ENCODE measurements at regions not wholly inside any gene's neighbourhood (a gene's known extent, or its start where the extent isn't known, plus 50 kb on each side); places are given as distances from the start of the nearest gene placed in this dataset.
A peak's percentile ranks its signal among the peaks of the same experiment; 100 is the strongest.
"Not testable (repeated sequence)": the region's sequence is repeated elsewhere in the genome, so short reads cannot be mapped to it uniquely, and the experiment has no call there.

DNA sequence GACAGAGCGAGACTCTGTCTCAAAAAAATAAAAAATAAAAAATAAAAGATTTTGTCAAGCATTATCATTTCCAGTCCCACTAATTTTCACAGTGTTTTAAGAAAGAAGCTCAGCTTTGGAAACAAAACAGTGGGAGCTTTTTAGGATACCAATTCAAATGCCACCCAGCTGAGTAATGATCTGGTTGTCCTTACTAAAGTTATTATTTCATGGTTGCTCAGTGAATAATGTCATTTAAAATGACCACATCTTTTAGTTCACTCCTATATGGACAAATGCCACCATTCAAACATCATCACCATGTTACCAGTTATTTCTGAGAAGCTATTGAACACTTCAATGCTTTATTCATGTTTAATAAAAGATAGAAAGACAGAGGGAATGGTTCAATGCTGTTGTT is 365.0 kb downstream of the CCER1 start:
- DNase-seq = no peak

DNA sequence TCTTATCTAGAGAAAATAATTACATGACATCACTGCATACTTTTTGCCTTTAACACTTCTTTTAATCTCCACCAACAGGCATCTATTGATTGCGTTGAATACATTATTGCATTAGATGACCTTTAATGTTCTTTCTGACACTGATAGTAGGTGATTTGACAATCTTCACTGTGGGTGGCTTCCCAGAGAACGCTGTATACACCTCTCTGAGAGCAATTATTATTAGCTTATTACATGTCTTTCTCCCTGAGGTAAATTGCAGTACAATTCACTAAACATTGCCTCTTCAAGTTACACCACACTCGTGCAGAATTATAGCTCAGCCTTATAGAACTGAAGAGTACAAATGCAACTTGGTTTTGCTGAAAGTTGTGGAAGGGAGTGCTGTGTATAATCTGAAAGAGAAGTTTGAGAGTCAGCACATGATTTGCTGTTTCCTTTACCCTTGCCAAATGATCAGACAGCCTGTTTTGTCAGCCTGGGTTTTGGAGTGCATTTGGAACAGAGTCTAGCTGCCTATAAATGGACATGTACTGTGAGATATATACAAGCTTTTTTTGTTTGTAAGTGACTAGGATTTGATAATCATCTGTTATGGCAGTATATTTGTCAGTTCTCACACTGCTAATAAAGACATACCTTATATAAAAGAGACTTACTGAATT is 369.2 kb downstream of the CCER1 start:
- DNase-seq = no peak

DNA sequence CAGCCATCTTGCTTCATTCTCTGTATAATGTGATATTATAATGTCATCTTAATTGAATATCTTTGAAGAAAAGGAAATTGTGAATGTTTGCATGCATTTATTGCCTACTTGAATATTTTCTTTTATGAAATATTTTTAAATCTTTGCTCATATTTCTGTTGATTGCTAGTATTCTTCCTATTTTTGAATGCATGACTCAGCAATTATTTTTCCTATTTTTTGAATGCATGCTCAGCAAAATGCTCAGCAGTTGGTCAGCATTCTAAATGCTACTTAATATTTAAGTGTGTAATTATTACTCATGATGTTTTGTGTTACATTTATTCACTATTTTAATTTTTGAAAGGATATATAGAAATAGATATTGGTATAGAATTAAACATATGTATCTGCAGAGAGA is 378.3 kb downstream of the CCER1 start:
- DNase-seq = no peak

GRCh38 chr12:90575995-90576394 is 379.0 kb downstream of the CCER1 start:
- DNase-seq = no peak

DNA sequence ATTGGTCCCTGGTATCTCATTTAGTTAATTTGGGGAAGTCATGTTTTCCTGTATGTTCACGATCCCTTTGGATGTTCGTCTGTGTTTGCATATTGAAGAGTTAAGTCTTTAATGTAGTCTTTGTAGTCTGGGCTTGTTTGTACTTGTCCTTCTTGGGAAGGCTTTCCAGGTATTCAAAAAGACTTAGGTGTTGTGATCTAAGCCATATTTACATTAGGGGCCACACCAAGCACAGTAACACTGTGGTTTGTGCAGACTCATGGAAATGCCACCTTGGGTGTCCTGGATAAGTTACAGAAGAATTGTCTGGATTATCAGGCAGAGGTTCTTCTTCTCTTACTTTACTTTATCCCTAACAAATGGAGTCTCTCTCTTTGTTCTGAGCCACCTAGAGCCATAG is 380.3 kb downstream of the CCER1 start:
- DNase-seq = no peak

GRCh38 chr12:90572778-90573177 is 382.2 kb downstream of the CCER1 start:
- DNase-seq = no peak

- DNase-seq = no peak
These were observed 385.3 kb downstream of the CCER1 start for GRCh38 chr12:90569685-90570084.

DNA sequence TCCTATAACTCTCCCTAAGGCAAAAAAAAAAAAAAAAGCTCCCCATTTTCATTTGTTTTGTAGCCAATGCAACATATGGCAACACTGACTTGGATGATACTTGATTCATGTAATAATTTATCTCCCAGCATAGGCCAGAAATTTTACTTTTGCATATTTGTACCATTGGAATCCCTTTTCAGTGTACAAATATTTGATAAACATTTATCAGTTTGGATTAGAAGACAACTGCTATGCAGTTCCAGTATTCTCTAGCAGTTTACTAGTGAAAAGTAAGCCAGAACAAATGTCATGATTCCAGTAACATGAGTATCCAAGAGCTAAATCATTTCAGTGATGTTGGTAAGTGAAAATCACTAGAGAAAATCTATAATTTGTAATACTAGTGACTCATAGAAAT is 392.3 kb downstream of the CCER1 start:
- no peak for DNase-seq

- no peak for DNase-seq
These were observed 406.4 kb downstream of the CCER1 start for GRCh38 chr12:90548595-90548994.

GRCh38 chr12:90546511-90546910 is 408.5 kb downstream of the CCER1 start:
- DNase-seq = no peak

DNA sequence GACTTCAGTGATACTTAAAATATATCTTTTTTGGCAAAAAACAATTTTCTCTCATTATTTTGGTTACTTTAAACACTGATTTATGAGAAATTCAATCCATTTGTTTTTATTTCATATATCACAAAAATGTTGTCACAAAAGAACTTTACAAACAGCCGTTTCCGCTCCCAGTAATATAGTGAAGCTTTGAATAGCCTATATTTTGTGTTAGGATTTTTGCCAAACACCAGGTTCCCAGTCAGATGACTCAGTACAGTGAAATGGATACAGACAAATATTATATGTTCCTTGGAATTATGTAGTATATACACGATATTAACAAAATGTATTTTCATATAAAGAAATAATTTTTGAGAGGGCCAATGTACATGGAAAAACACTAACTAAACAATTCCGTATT is 411.1 kb downstream of the CCER1 start:
- no peak for DNase-seq

DNA sequence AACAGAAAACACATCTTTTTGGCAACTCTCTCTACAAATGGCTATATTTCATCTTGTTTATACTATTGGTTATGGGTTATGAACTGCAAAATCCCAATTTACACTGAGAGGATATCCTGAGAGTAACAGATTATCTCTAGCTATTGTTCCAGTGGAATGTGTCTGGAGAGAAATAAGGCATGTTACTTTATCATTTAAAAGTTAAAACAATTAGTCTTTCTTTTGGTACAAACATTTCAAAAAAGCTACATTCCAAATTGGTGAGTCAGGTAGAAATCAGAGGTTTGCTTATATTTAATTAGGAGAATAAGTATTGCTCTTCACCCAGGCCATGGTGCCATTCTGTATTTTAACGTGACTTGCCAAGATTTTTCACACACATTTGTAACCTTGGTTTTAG is 411.6 kb downstream of the CCER1 start:
- no peak for DNase-seq

- DNase-seq = not testable (repeated sequence)
These were observed 412.1 kb downstream of the CCER1 start for GRCh38 chr12:90542852-90543251.

DNA sequence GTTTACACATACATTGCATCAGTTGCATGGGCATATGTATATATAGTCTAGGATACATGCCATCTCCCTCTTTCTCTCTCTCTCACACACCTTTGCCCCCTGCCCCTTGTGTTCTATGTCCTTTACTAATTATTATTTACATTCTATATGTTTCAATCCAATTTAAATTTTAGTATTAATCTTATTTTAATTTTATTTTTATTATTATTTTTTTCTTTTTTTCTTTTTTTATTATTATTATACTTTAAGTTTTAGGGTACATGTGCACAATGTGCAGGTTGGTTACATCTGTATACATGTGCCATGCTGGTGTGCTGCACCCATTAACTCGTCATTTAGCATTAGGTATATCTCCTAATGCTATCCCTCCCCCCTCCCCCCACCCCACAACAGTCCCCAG is 421.1 kb downstream of the CCER1 start:
- not testable (repeated sequence) for DNase-seq

DNA sequence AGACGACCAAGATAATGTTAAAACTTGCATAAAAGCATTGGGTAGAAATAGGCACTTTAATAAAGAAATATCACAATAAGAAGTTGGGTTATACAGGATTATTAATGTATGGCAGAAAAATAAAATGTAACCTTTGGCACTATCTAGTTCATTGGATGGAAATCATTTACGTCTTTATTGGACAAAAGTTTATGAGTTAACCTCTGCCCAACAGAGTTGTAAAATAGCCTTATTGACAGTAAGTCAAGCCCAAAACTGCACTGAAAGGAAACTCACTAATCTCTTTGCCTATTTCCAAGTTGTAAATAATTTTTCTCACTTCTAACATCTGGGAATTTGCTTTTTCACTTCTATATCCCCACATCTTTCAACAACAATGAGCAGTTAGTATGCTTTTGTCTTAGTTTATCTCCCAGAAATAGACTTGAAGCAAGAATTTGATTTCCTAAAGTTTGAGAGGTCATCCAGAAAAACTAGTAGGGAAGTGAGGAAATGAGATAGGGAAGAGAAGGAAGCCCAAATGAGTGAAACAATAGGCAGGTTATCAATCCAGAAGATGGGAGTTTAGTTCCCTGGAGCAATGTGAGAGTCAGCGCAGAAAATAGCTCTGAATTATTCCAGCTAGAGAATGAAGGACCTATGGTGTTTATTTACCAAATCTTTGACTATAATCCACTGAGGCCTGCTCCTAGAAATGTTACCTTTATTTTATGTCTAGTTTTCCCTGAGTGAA is 434.8 kb downstream of the CCER1 start:
- DNase-seq = no peak

- DNase-seq = no peak
These were observed 435.7 kb downstream of the CCER1 start for GRCh38 chr12:90519285-90519684.

DNA sequence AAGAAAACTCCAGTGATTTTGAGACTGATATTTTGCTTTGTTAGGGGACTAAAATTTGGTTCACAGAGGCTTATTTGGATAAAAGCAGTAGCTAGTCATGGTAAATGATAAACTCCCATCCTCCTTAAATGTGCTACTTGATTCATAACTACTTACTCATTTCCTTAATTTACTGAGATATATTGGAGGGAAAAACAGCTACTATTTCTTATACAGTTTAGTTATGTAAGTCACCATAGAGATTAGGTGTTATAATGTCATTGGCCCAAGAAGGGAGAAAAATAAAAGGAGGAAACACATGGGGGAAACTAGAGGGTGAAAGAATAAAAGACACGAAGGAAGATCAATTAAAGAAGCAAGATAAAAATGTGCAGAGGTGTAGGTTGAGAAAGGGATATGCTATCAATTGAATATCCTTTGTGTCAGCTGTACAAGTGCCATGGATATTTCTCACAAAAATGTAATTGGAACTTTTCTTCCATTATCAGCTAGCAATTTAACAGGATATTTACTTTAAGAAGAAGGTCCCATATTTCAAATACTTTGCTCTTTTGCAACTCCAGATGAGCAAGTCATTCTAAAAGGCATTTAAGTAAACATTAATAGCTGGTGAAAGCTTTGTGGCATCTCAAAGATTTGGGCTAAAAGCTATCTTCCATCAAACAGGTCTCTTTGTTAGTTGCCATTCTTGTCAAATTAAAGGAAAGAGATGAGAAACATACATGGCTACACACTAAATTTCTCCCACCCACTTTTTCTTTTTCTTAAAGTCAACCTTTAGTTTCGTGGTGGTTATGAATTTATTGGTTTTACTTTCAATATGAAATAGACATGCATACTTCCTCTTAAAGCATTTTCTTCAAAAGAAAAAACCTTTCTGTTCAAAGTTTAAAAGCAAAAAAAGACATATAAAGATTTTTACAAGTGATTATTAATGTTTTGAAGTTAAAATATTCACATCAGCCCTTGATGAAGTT is 439.5 kb downstream of the CCER1 start:
- DNase-seq = no peak

DNA sequence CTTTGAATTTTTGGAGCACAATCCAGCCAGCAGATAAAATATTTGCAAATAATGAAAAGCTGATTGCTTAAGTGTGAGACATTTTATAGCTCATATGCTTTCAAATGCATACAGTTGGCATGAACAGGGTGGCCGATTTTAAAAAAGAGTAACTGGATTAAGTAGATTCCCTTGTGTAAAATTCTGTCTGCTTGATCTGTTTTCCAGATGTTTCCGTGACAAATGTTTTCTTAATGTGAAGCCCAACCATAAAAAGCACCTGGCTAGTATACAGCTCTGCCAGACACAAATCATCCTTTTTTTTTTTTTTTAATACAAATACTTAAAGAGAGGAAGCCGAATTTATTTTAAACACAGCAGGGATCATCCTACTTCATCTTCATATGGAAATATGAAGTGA is 440.7 kb downstream of the CCER1 start:
- peak; percentile 76 for DNase-seq

DNA sequence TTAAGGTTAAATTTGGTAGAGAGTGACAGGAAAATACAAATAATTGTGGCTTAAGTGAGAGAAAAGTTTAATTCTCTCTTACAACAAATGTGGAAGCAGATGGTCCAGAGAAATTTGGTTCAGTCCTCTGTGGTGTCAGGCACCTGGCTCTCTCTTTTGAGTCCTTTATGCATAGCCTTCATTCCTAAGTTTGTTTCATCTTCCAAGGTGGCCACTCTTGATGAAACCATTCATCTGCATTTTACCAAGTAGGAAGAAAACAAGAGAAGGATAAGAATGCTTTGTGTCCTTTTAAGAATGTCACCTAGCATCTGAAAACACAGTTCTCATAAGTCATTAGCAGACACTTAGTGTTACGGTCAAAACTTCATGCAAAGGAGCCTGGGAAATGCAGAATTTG is 442.5 kb downstream of the CCER1 start:
- no peak for DNase-seq

DNA sequence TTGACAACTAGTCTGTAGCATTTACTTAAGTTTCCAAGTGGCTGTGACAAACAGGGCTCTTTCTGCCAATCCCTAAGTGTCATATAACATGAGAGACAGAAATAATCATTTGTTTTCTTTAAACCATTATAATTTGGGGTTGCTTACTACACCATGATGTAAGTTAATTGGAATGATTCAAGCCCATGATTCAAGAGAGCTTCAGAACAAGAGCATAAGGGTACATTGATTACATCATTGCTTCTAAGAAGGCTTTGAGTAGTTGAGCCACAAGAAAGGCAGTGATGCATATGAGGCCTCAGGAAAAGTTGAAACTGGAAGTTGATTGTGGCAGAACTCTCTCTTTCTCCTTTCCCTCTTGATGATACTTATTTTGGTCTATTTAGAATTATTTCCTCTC is 444.0 kb downstream of the CCER1 start:
- DNase-seq = no peak

DNA sequence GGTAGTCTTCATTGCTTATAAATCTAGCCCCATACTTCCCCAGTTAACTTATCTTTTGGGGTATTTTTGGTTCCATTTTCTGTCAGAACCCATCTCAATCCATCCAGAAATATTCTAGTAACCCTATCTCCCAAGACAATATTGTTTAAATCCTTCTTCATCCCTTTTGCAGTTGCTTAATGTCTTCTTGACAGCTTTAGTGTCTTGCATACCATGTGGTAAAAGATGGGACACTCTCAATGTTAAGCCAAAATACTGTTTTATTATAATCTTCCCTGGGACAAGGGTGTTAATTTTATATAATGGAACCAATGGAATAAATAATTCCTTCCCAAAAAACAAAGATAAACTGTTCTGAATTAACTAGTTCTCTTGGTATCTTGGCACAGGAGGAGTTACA is 450.2 kb downstream of the CCER1 start:
- DNase-seq = no peak

DNA sequence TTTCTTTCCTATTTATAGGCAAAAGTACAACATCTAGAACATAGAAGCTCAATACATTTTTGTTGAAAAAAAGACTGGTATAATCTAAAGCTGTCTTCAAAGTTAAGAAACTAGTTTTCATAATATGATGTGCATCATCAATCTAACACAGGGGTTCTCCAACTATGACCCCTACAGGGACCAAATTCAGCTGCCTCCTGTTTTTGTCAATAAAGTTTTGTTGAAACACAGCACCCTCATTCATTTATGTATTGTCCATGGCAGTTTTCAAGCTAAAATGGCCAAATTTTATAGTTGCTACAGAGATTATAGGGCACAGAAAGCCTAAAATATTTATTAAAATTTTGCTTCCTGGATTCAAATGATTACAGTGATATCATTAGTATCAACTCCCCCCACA is 452.9 kb downstream of the CCER1 start:
- no peak for DNase-seq

GRCh38 chr12:90501412-90501811 is 453.6 kb downstream of the CCER1 start:
- DNase-seq = no peak

All from hindlimb muscle (tissue), 1 donor.